ENCODE measurements at regions not wholly inside any gene's neighbourhood (a gene's known extent, or its start where the extent isn't known, plus 50 kb on each side); places are given as distances from the start of the nearest gene placed in this dataset.

DNA sequence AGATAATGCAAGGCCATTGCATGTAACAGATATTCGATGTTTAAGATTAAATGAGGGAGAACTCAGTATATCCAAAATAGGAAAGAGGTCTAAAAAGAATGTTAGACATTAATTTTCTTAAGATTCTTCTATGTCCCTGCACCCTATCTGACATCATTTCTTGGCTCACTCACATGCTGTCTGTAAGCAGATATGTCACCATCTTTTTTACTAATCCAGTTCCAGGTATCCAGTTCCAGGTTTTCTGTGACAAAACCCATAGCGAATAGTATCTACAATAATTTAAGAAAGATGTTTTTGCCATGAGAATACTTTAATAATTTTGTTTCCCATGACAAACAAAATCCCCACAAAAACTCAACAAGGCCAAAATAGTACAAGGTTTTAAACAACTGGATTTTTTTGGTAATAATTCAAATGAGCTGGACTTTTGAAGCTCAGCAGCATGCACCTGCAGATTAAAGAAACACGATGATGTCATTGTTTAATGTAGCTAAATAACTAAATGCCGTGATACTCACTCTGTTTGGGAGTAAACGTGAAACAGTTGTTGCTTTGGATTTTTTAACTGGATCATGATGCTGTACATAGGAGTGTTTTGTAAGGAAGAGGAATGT, 867.6 kb downstream of the EPHA3 start:
- H3K9ac ChIP-seq (ENCODE audit: low read length): no peak overlapping the region
- no peak overlapping the region for H3K4me2 ChIP-seq (ENCODE audit: low read length)
- H3K36me3 ChIP-seq (ENCODE audit: insufficient read depth, low read length): no peaks in the 10 kb centered on the region
- no peaks in the 10 kb centered on the region for H4K20me1 ChIP-seq (ENCODE audit: insufficient read depth)
- no peak overlapping the region for H2AFZ ChIP-seq (ENCODE audit: low read depth, low read length)
- no peak overlapping the region for H3K4me3 ChIP-seq (ENCODE audit: low read length)
- no peak for TF ChIP-seq POLR2AphosphoS5 (IDR thresholded peaks at IDR 0.05)
- TF ChIP-seq SMC3 (conservative IDR thresholded peaks at IDR 0.05; ENCODE audit: poor library complexity): no peak
- TF ChIP-seq MXI1 (conservative IDR thresholded peaks at IDR 0.05; ENCODE audit: poor library complexity, severe bottlenecking): no peak
- no peak for TF ChIP-seq EZH2 (IDR thresholded peaks at IDR 0.05; ENCODE audit: borderline replicate concordance, insufficient read depth, low read length, poor library complexity, severe bottlenecking)
- TF ChIP-seq TAF1 (IDR thresholded peaks at IDR 0.05; ENCODE audit: low read depth): no peak
- TF ChIP-seq EP300 (conservative IDR thresholded peaks at IDR 0.05; ENCODE audit: poor library complexity, severe bottlenecking): no peak
- no peak for TF ChIP-seq REST (IDR thresholded peaks at IDR 0.05; ENCODE audit: borderline replicate concordance)
- no peak for TF ChIP-seq RAD21 (conservative IDR thresholded peaks at IDR 0.05)
- TF ChIP-seq, protein P1, sequence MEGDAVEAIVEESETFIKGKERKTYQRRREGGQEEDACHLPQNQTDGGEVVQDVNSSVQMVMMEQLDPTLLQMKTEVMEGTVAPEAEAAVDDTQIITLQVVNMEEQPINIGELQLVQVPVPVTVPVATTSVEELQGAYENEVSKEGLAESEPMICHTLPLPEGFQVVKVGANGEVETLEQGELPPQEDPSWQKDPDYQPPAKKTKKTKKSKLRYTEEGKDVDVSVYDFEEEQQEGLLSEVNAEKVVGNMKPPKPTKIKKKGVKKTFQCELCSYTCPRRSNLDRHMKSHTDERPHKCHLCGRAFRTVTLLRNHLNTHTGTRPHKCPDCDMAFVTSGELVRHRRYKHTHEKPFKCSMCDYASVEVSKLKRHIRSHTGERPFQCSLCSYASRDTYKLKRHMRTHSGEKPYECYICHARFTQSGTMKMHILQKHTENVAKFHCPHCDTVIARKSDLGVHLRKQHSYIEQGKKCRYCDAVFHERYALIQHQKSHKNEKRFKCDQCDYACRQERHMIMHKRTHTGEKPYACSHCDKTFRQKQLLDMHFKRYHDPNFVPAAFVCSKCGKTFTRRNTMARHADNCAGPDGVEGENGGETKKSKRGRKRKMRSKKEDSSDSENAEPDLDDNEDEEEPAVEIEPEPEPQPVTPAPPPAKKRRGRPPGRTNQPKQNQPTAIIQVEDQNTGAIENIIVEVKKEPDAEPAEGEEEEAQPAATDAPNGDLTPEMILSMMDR (IDR thresholded peaks at IDR 0.05; ENCODE audit: poor library complexity, severe bottlenecking): no peak
- H3K9me3 ChIP-seq (ENCODE audit: low read length): no peaks in the 10 kb centered on the region
- no peaks in the 10 kb centered on the region for H3K9me2 ChIP-seq (ENCODE audit: insufficient read depth, low read length)
- H3K27me3 ChIP-seq (ENCODE audit: insufficient read depth, low read depth, low read length): no peaks in the 10 kb centered on the region
- H3K27ac ChIP-seq (ENCODE audit: low read length): no peak overlapping the region
- no peaks in the 10 kb centered on the region for H3F3A ChIP-seq (ENCODE audit: insufficient read depth, low read length, poor library complexity, severe bottlenecking)
- H3K79me2 ChIP-seq (replicated peaks; ENCODE audit: insufficient read depth, low read length): no peaks in the 10 kb centered on the region

DNA sequence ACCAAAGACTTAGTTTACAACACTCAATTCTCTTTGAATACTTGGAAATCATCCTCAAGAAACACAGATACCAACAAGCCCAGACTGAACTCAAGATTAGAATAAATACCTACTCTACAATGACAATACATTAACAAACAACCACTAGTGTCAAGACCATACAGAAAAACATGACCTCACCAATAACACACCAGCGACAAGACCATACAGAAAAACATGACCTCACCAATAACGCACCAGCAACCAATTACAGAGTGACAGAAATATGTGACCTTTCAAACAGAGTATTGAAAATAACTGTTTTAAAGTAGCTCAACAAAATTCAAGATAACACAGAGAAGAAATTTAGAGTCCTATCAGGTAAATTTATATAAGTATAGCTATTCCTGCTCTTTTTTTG, 876.0 kb downstream of the EPHA3 start:
- no peaks in the 10 kb centered on the region for H3K36me3 ChIP-seq (ENCODE audit: insufficient read depth, low read length)
- TF ChIP-seq MXI1 (conservative IDR thresholded peaks at IDR 0.05; ENCODE audit: poor library complexity, severe bottlenecking) (no peak), EZH2 (IDR thresholded peaks at IDR 0.05; ENCODE audit: borderline replicate concordance, insufficient read depth, low read length, poor library complexity, severe bottlenecking) (no peak), EP300 (conservative IDR thresholded peaks at IDR 0.05; ENCODE audit: poor library complexity, severe bottlenecking) (no peak), REST (IDR thresholded peaks at IDR 0.05; ENCODE audit: borderline replicate concordance) (no peak)
- TF ChIP-seq, protein P1 (IDR thresholded peaks at IDR 0.05; ENCODE audit: poor library complexity, severe bottlenecking): no peak
- no peaks in the 10 kb centered on the region for H3K9me3 ChIP-seq (ENCODE audit: low read length)
- no peak overlapping the region for H3K27ac ChIP-seq (ENCODE audit: low read length)
- H3K4me2 ChIP-seq (ENCODE audit: low read length): no peak overlapping the region
- no peaks in the 10 kb centered on the region for H3K79me2 ChIP-seq (replicated peaks; ENCODE audit: insufficient read depth, low read length)
- no peaks in the 10 kb centered on the region for H4K20me1 ChIP-seq (ENCODE audit: insufficient read depth)
- no peaks in the 10 kb centered on the region for H3F3A ChIP-seq (ENCODE audit: insufficient read depth, low read length, poor library complexity, severe bottlenecking)
- H2AFZ ChIP-seq (ENCODE audit: low read depth, low read length): no peak overlapping the region
- H3K9ac ChIP-seq (ENCODE audit: low read length): no peak overlapping the region
- no peaks in the 10 kb centered on the region for H3K27me3 ChIP-seq (ENCODE audit: insufficient read depth, low read depth, low read length)
- no peak overlapping the region for H3K4me3 ChIP-seq (ENCODE audit: low read length)
- no peaks in the 10 kb centered on the region for H3K9me2 ChIP-seq (ENCODE audit: insufficient read depth, low read length)
